ENCODE measurements at regions not wholly inside any gene's neighbourhood (a gene's known extent, or its start where the extent isn't known, plus 50 kb on each side); places are given as distances from the start of the nearest gene placed in this dataset.

- H3K4me3 ChIP-seq = no peak overlapping the region
- 62 to 67% methylated on average over 2 of the region's 2 CpGs for WGBS, 2 donors
- no peaks in the 10 kb centered on the region for H3K27me3 ChIP-seq
- no peaks in the 10 kb centered on the region for H3K4me1 ChIP-seq
- H3K27ac ChIP-seq = no peak overlapping the region
- no peaks in the 10 kb centered on the region for H3K36me3 ChIP-seq (ENCODE audit: low read depth, missing control alignments)
- H3K9me3 ChIP-seq = no peaks in the 10 kb centered on the region
- DNase-seq = no peak
- TF ChIP-seq CTCF (IDR thresholded peaks at IDR 0.05) = no peak
- no peak for TF ChIP-seq POLR2A (IDR thresholded peaks at IDR 0.05)
- intact Hi-C loops (cut with DNase I; ENCODE audit: low total_unique reads) = no loop called here
Measured at GRCh38 chr2:147174824-147175254, 670.0 kb upstream of the ACVR2A start.

GRCh38 chr2:147173798-147174197, 671.0 kb upstream of the ACVR2A start:
- 82 to 95% methylated on average over 2 of the region's 2 CpGs for WGBS, 2 donors
- TF ChIP-seq POLR2A (IDR thresholded peaks at IDR 0.05) (no peak), CTCF (IDR thresholded peaks at IDR 0.05) (no peak)
- DNase-seq = no peak

GRCh38 chr2:147173189-147173581, 671.6 kb upstream of the ACVR2A start:
- H3K4me3 ChIP-seq = no peak overlapping the region
- H3K27me3 ChIP-seq = no peaks in the 10 kb centered on the region
- intact Hi-C loops (cut with DNase I; ENCODE audit: low total_unique reads) = no loop called here
- TF ChIP-seq POLR2A (IDR thresholded peaks at IDR 0.05) (no peak), CTCF (IDR thresholded peaks at IDR 0.05) (no peak)
- H3K9me3 ChIP-seq = no peaks in the 10 kb centered on the region
- H3K27ac ChIP-seq = no peak overlapping the region
- no peaks in the 10 kb centered on the region for H3K36me3 ChIP-seq (ENCODE audit: low read depth, missing control alignments)
- 93 to 100% methylated on average over 1 of the region's 1 CpG for WGBS, 2 donors
- no peaks in the 10 kb centered on the region for H3K4me1 ChIP-seq
- no peak for DNase-seq

More at GRCh38 chr2:147173798-147174197, 671.0 kb upstream of the ACVR2A start:
- H3K9me3 ChIP-seq = no peaks in the 10 kb centered on the region
- intact Hi-C loops (cut with DNase I; ENCODE audit: low total_unique reads) = no loop called here
- no peaks in the 10 kb centered on the region for H3K27me3 ChIP-seq
- no peak overlapping the region for H3K4me3 ChIP-seq
- no peak overlapping the region for H3K27ac ChIP-seq
- H3K4me1 ChIP-seq = no peaks in the 10 kb centered on the region
- no peaks in the 10 kb centered on the region for H3K36me3 ChIP-seq (ENCODE audit: low read depth, missing control alignments)

GRCh38 chr2:147172493-147173188, 672.2 kb upstream of the ACVR2A start:
- Histone ChIP-seq H3K27ac (no peak overlapping the region), H3K27me3 (no peaks in the 10 kb centered on the region), H3K4me3 (no peak overlapping the region), H3K4me1 (no peaks in the 10 kb centered on the region), H3K36me3 (ENCODE audit: low read depth, missing control alignments) (no peaks in the 10 kb centered on the region), H3K9me3 (no peaks in the 10 kb centered on the region)
- TF ChIP-seq POLR2A (IDR thresholded peaks at IDR 0.05) (no peak), CTCF (IDR thresholded peaks at IDR 0.05) (no peak)
- intact Hi-C loops (cut with DNase I; ENCODE audit: low total_unique reads) = no loop called here
- 86 to 87% methylated on average over 9 of the region's 9 CpGs for WGBS, 2 donors
- no peak for DNase-seq

- DNase-seq = no peak
- no peaks in the 10 kb centered on the region for H3K4me1 ChIP-seq
- WGBS, 2 donors = 69 to 91% methylated on average over 3 of the region's 3 CpGs
- H3K9me3 ChIP-seq = no peaks in the 10 kb centered on the region
- no peak overlapping the region for H3K27ac ChIP-seq
- intact Hi-C loops (cut with DNase I; ENCODE audit: low total_unique reads) = no loop called here
- no peaks in the 10 kb centered on the region for H3K36me3 ChIP-seq (ENCODE audit: low read depth, missing control alignments)
- TF ChIP-seq POLR2A (IDR thresholded peaks at IDR 0.05) = no peak
- no peak for TF ChIP-seq CTCF (IDR thresholded peaks at IDR 0.05)
- no peaks in the 10 kb centered on the region for H3K27me3 ChIP-seq
- H3K4me3 ChIP-seq = no peak overlapping the region
Measured at GRCh38 chr2:147171941-147172340, 672.9 kb upstream of the ACVR2A start.

All from testis (tissue), 2 donors.